ENCODE measurements at regions not wholly inside any gene's neighbourhood (a gene's known extent, or its start where the extent isn't known, plus 50 kb on each side); places are given as distances from the start of the nearest gene placed in this dataset.

- no peak for DNase-seq (ENCODE audit: low read depth)
Measured at GRCh38 chr3:31142543-31142942, 248.1 kb upstream of the GADL1 start.

- DNase-seq (ENCODE audit: low read depth) = no peak
Measured at GRCh38 chr3:31145062-31145461, 250.6 kb upstream of the GADL1 start.

GRCh38 chr3:31147550-31147949 lies 253.1 kb upstream of the GADL1 start:
- DNase-seq (ENCODE audit: low read depth) = no peak

GRCh38 chr3:31157047-31157694 lies 262.7 kb upstream of the GADL1 start:
- DNase-seq (ENCODE audit: low read depth) = no peak

DNA sequence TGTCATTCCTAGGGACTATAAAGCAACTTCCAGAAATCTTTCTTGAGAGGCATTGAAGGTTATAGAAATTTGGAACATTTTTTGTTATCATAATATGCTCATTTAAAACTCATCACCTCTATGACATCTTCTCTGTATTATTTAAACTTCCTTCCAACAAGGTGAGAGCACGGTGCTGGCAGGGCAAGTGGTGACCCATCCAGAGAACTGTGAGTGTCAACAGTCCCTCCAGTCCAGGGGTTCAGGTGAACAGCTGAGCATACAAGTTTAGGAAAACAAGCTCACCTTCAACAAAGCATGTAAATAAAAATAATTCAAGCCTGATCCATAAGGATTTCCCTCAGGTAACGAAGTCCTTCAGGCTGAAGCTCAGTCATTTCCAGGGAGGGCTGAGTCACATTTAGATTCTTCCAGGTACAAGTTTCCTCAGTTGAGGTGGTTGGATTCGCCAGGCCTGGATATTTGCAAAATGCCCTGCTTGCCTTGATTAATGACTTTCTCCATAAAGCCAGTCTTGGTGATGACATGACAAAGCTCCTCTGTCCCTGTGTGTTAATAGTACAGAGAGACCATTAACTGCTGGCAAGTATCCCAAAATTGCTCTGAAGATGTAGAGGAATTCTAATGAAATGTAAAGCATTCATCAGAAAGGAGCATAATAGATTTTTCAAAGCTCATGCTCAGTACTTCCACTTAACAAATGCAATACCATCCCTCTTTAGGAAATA lies 263.6 kb upstream of the GADL1 start:
- no peak for DNase-seq (ENCODE audit: low read depth)

GRCh38 chr3:31159331-31160039 lies 265.0 kb upstream of the GADL1 start:
- no peak for DNase-seq (ENCODE audit: low read depth)

GRCh38 chr3:31161889-31162288 lies 267.4 kb upstream of the GADL1 start:
- no peak for DNase-seq (ENCODE audit: low read depth)

- DNase-seq (ENCODE audit: low read depth) = no peak
Measured at GRCh38 chr3:31164381-31164780, 269.9 kb upstream of the GADL1 start.

GRCh38 chr3:31165399-31165860 lies 271.0 kb upstream of the GADL1 start:
- DNase-seq (ENCODE audit: low read depth) = no peak

- DNase-seq (ENCODE audit: low read depth) = peak; percentile 84
Measured at GRCh38 chr3:31166249-31166885, 271.9 kb upstream of the GADL1 start.

DNA sequence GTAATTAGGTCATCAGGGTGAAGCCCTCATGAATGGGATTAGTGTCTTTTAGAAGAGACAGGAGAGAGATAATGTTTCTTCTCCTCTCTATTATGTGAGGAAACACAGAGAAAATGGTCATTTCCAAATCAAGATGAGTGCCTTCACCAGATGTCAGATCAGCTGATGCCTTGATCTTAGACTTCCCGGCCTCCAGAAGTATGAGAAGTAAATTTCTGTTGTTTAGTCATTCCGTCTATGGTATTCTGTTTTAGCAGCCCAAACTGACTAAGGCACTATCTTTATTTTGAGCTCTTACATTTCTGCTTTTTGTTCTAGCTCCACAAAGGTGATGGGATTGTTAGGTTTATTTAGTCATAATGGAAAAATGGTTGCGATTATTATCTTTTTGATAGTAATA lies 273.2 kb upstream of the GADL1 start:
- DNase-seq (ENCODE audit: low read depth) = no peak

- DNase-seq (ENCODE audit: low read depth) = peak; percentile 90
Measured at GRCh38 chr3:31170932-31171670, 276.6 kb upstream of the GADL1 start.

DNA sequence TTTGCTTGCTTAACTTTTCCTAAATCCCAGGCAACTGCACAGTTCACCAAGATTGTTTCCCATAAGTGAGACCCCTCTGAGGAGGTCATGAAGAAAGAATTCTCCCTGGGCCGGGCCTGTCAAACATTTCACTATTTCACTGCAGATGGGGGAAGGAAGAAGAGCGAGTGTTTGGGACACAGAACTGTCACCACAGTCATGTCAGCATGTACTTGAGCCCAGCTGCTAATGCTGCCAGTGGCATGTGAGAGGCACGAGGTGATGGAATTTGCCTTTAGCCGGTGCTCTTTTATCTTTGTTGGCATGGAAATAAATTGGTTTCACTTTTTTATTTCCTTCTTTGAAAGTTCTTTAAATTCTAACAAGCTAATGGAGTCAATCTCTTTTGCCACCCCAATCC lies 277.9 kb upstream of the GADL1 start:
- DNase-seq (ENCODE audit: low read depth) = no peak

DNA sequence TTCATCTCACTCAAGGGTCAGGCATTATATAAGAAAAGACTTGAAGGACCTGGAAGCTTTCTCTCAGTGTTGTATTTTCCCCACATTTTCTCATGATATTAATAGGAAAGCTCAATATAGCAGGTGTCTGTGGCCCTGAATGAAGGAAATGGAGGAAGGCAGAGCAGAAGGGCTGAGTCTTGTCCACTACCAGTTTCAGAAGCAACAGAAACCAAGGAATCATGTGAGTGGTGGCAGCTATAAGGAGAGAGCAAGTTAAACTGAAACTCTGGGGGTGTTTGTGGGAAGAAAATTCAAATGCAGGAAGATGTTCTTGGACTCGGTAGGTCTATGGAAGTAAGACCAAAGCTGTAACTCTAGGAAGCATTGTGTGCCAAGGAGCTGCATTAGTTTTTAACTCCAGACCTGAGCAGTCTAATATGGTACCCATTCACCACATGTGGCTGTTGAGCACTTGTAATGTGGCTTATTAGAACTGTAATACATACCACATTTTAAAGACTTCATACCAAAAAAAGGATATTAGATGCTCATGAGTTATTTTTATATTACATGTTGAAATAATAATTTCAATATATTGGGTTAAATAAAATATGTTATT lies 278.8 kb upstream of the GADL1 start:
- no peak for DNase-seq (ENCODE audit: low read depth)

DNA sequence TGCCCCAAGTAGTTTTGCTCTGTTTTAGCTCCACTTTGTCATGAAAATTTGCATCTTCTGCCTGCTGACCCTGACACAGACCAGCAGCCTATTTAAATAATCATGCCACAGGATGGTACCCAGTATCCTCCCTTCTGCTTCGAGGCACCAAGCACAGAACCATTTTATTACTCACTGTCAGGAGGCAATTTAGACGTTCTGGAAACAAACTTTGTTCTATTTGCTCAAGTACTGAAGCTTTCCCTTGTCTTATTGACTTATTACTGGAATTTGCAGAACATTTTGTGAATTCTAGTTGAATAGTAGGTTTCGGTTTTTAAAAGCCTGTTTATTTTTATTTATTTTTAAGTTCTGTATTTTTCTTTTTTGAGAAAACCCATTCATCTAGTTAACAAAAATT lies 279.6 kb upstream of the GADL1 start:
- DNase-seq (ENCODE audit: low read depth) = no peak

DNA sequence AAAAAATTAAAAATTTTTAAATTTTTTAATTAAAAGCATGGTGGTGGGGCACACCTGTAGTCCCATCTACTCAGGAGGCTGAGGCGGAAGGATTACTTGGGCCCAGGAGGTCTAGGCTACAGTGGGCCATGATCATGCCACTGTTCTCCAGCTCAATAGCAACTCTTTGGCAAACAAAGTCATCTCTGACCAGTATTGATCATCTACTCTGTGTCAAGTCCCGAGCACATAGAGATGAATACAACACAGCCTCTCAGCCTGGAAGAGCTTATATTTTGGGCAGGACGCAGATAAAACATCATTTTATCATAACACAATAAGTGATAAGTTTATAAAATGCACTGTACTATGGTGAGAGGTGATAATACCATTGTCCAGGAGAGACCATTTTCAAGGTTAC lies 281.6 kb upstream of the GADL1 start:
- no peak for DNase-seq (ENCODE audit: low read depth)

GRCh38 chr3:31178467-31178866 lies 284.0 kb upstream of the GADL1 start:
- DNase-seq (ENCODE audit: low read depth) = no peak

GRCh38 chr3:31179768-31180167 lies 285.3 kb upstream of the GADL1 start:
- no peak for DNase-seq (ENCODE audit: low read depth)

GRCh38 chr3:31180274-31180673 lies 285.8 kb upstream of the GADL1 start:
- DNase-seq (ENCODE audit: low read depth) = no peak

DNA sequence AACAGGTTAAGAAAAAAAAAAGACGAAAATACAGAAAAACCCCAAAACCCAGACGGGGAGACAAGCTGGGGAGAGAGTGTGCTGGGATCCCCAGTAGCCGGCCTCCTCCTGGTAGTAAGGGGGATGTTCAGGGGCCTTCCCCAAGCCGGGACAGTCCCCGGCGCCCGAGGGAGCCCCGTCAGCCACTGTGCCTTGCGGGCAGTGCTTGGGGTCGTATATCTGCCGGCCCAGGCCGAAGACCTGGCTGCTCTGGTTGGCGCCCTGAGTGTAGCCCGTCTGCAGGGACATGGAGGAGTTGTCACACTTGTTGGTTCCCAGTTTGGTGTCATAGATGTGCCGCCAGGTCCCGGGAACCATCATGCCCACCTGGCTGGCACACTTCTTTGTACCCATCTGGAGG lies 287.2 kb upstream of the GADL1 start:
- DNase-seq (ENCODE audit: low read depth) = no peak

DNA sequence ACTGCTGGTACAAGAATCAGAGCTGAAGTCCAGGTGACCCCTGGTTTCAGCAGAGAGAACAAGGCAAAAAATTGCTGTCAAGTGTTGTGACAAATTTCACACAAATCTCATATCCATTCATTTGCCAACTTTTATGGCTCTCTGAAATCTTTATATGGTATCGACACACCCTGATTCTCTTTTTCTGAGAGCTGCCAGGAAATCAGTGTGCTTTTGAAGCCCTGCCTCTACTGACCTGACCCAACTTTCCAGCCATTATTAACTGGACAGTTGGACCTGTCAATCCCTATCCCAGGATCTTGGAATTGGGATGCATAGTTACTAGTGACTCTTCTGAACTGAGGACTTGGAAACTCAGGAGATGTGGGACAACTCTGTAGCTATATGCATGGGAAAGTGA lies 288.2 kb upstream of the GADL1 start:
- no peak for DNase-seq (ENCODE audit: low read depth)

Measured in HS-27A (cell line).